Spleen (tissue), 7 donors: ENCODE measurements at regions not wholly inside any gene's neighbourhood (a gene's known extent, or its start where the extent isn't known, plus 50 kb on each side); places are given as distances from the start of the nearest gene placed in this dataset.

Experiments
- CTCF ChIP-seq, 11 experiments: fragments of 200-600 bp in 7 of 11; fragments of 450-650 bp in 4 of 11; sonication (generic) in 4 of 11; IDR thresholded peaks in 8 of 11; conservative IDR thresholded peaks in 3 of 11; 1 replicate in 7 of 11; 2 replicates in 4 of 11; pipeline versions ENCODE4 v1.4.0 to v1.8.0; 2016 to 2021; ENCODE audit warnings: antibody characterized with exemption in 11 of 11, inconsistent platforms in 4 of 11, mild to moderate bottlenecking in 1 of 11
- POLR2A ChIP-seq, 3 donors: fragments of 450-650 bp; IDR thresholded peaks; one replicate each; pipeline ENCODE4 v1.5.1; 2017; ENCODE audit warnings: antibody characterized with exemption in 3 of 3, mild to moderate bottlenecking in 1 of 3
- donor health status: DM: no; HTN: no; CAD: no; lungs with moderate emphysema.
- donor health status: DM: no; HTN: no; CAD: no.
- donor health status: DM: no; HTN: no; CAD: no.

GRCh38 chr6:109258129-109258528 lies 124.1 kb downstream of the CD164 start:
- no peak for TF ChIP-seq CTCF (IDR thresholded peaks at IDR 0.05 in 8 of 11, conservative IDR thresholded peaks at IDR 0.05 in 3 of 11)
- no peak for TF ChIP-seq POLR2A (IDR thresholded peaks at IDR 0.05)
